Stimulated activated CD4-positive, alpha-beta T cell treated with anti-CD3 and anti-CD28 coated beads, Interleukin-4, amount 100 ng/mL, for 1 hour (primary cell): ENCODE measurements at regions not wholly inside any gene's neighbourhood (a gene's known extent, or its start where the extent isn't known, plus 50 kb on each side); places are given as distances from the start of the nearest gene placed in this dataset.

ENCODE experiments used
- DNase-seq: peaks from one replicate; pipeline ENCODE4 v3.0.0-alpha.2; 2020

GRCh38 chr4:41394481-41394894 is 137.8 kb downstream of the UCHL1 start:
- DNase-seq: no peak

GRCh38 chr4:41396214-41396613 is 139.5 kb downstream of the UCHL1 start:
- DNase-seq: no peak

GRCh38 chr4:41396869-41397268 is 140.1 kb downstream of the UCHL1 start:
- DNase-seq: no peak

- DNase-seq: no peak
These were observed 138.7 kb upstream of the LIMCH1 start for GRCh38 chr4:41399231-41399630.

- no peak for DNase-seq
These were observed 137.7 kb upstream of the LIMCH1 start for GRCh38 chr4:41400296-41400695.

GRCh38 chr4:41405464-41406112 is 132.4 kb upstream of the LIMCH1 start:
- DNase-seq: no peak

GRCh38 chr4:41406113-41406516 is 131.8 kb upstream of the LIMCH1 start:
- no peak for DNase-seq

- DNase-seq: no peak
These were observed 129.8 kb upstream of the LIMCH1 start for GRCh38 chr4:41408150-41408549.

GRCh38 chr4:41408859-41409593 is 128.9 kb upstream of the LIMCH1 start:
- DNase-seq: no peak

GRCh38 chr4:41409594-41409895 is 128.4 kb upstream of the LIMCH1 start:
- DNase-seq: no peak

GRCh38 chr4:41410049-41410448 is 127.9 kb upstream of the LIMCH1 start:
- no peak for DNase-seq

GRCh38 chr4:41413670-41414411 is 124.1 kb upstream of the LIMCH1 start:
- DNase-seq: no peak

GRCh38 chr4:41414412-41414779 is 123.6 kb upstream of the LIMCH1 start:
- DNase-seq: no peak

- DNase-seq: no peak
These were observed 119.5 kb upstream of the LIMCH1 start for GRCh38 chr4:41418444-41418843.

- no peak for DNase-seq
These were observed 117.4 kb upstream of the LIMCH1 start for GRCh38 chr4:41420541-41420940.

GRCh38 chr4:41423117-41423516 is 114.8 kb upstream of the LIMCH1 start:
- DNase-seq: no peak

- no peak for DNase-seq
These were observed 113.4 kb upstream of the LIMCH1 start for GRCh38 chr4:41424522-41424921.

GRCh38 chr4:41425650-41426049 is 112.3 kb upstream of the LIMCH1 start:
- no peak for DNase-seq

- DNase-seq: no peak
These were observed 111.4 kb upstream of the LIMCH1 start for GRCh38 chr4:41426539-41426938.

- no peak for DNase-seq
These were observed 110.6 kb upstream of the LIMCH1 start for GRCh38 chr4:41427306-41427882.

GRCh38 chr4:41427931-41428600 is 109.9 kb upstream of the LIMCH1 start:
- DNase-seq: no peak

GRCh38 chr4:41428601-41429279 is 109.2 kb upstream of the LIMCH1 start:
- no peak for DNase-seq

GRCh38 chr4:41429280-41429669 is 108.7 kb upstream of the LIMCH1 start:
- DNase-seq: no peak
